IMR-90 (cell line): ENCODE measurements at regions not wholly inside any gene's neighbourhood (a gene's known extent, or its start where the extent isn't known, plus 50 kb on each side); places are given as distances from the start of the nearest gene placed in this dataset.

Experiments
- ATAC-seq: fragments of 200-7000 bp; cut with Tn5 transposase; 2 replicates; pipeline ENCODE4 v1.9.1; 2020; ENCODE audit warnings: low read depth, mild to moderate bottlenecking, moderate library complexity
- BruUV-seq: library from RNA; stranded (reverse); fragments of 400-500 nt; replicated peaks from 2 replicates; lab custom pipeline; 2021; lab: Mats Ljungman, UMichigan
- CTCF ChIA-PET: fragments of 300-600 bp; formaldehyde crosslinking; extraction: SDS; loops from one replicate; lab custom pipeline; 2021; ENCODE audit warnings: antibody characterized with exemption; lab: Yijun Ruan, JAX
- POLR2A ChIA-PET: fragments of 300-600 bp; sonication (Branson Sonifier 250); formaldehyde crosslinking; loops from one replicate; lab custom pipeline; 2022; ENCODE audit warnings: antibody characterized with exemption; ENCODE audit not compliant: unreplicated experiment; lab: Charles Lee
- DNase-seq: peaks from one replicate; pipeline ENCODE4 v3.0.0; 2013
- H2AFZ ChIP-seq: replicated peaks from 2 replicates; pipeline ENCODE3; 2013; ENCODE audit warnings: low read length, mild to moderate bottlenecking; ENCODE audit not compliant: poor library complexity
- H2AK5ac ChIP-seq: 2 replicates; pipeline ENCODE4 v1.6.1; 2013; ENCODE audit warnings: low read depth, low read length, inconsistent platforms
- H2AK9ac ChIP-seq: replicated peaks from 2 replicates; pipeline ENCODE3; 2013; ENCODE audit warnings: mild to moderate bottlenecking, low read depth, low read length, moderate library complexity; ENCODE audit not compliant: poor library complexity
- H2BK120ac ChIP-seq: 2 replicates; pipeline ENCODE4 v1.6.1; 2013; ENCODE audit warnings: low read depth, low read length, inconsistent platforms
- H2BK15ac ChIP-seq: 3 replicates; pipeline ENCODE4 v1.6.1; 2013; ENCODE audit warnings: low read depth, low read length, inconsistent platforms
- H2BK20ac ChIP-seq: 2 replicates; pipeline ENCODE4 v1.6.1; 2013; ENCODE audit warnings: low read depth, mild to moderate bottlenecking, inconsistent platforms, low read length, moderate library complexity
- H2BK5ac ChIP-seq: 2 replicates; pipeline ENCODE4 v1.6.1; 2013; ENCODE audit warnings: mild to moderate bottlenecking, low read depth, low read length, inconsistent platforms; ENCODE audit not compliant: poor library complexity, severe bottlenecking
- H3K14ac ChIP-seq: replicated peaks from 2 replicates; pipeline ENCODE4 v1.6.1; 2013; ENCODE audit warnings: low read depth, low read length, inconsistent platforms
- H3K18ac ChIP-seq: 2 replicates; pipeline ENCODE4 v1.6.1; 2013; ENCODE audit warnings: low read depth, low read length, control low read depth
- H3K23ac ChIP-seq: 2 replicates; pipeline ENCODE4 v1.6.1; 2013; ENCODE audit warnings: low read depth, low read length, inconsistent platforms
- H3K27ac ChIP-seq: 2 replicates; pipeline ENCODE4 v1.5.1; 2013; ENCODE audit warnings: mild to moderate bottlenecking, control low read depth, low read length; ENCODE audit not compliant: insufficient read depth
- H3K27me3 ChIP-seq: 2 replicates; pipeline ENCODE4 v1.6.1; 2013; ENCODE audit warnings: low read length; ENCODE audit not compliant: control insufficient read depth, insufficient read depth
- H3K36me3 ChIP-seq: 2 replicates; pipeline ENCODE4 v1.6.1; 2013; ENCODE audit warnings: low read length, mixed read lengths; ENCODE audit not compliant: control insufficient read depth, insufficient read depth
- H3K4ac ChIP-seq: 2 replicates; pipeline ENCODE4 v1.6.1; 2013; ENCODE audit warnings: low read depth, low read length, inconsistent platforms
- H3K4me1 ChIP-seq: 2 replicates; pipeline ENCODE4 v1.6.1; 2013; ENCODE audit warnings: low read length, mixed read lengths; ENCODE audit not compliant: control insufficient read depth, insufficient read depth
- H3K4me2 ChIP-seq: 2 replicates; pipeline ENCODE4 v1.6.1; 2013; ENCODE audit warnings: low read depth, mild to moderate bottlenecking, control low read depth, low read length, moderate library complexity
- H3K4me3 ChIP-seq: 2 replicates; pipeline ENCODE4 v1.5.1; 2013; ENCODE audit warnings: low read depth, mild to moderate bottlenecking, control low read depth, low read length, moderate library complexity; ENCODE audit not compliant: insufficient read depth
- H3K56ac ChIP-seq: 2 replicates; pipeline ENCODE4 v1.6.1; 2013; ENCODE audit warnings: low read length, inconsistent platforms; ENCODE audit not compliant: insufficient read depth; ENCODE audit errors: extremely low read depth
- H3K79me1 ChIP-seq, 2 experiments: 2 replicates each; pipeline ENCODE4 v1.6.1; 2013; ENCODE audit warnings: low read length in 2 of 2, inconsistent platforms in 1 of 2, low read depth in 1 of 2
- H3K9ac ChIP-seq: 2 replicates; pipeline ENCODE4 v1.6.1; 2013; ENCODE audit warnings: low read depth, low read length, control low read depth
- H3K9me1 ChIP-seq: 2 replicates; pipeline ENCODE4 v1.6.1; 2013; ENCODE audit warnings: low read length, inconsistent platforms; ENCODE audit not compliant: insufficient read depth
- H3K9me3 ChIP-seq: 2 replicates; pipeline ENCODE4 v1.6.1; 2013; ENCODE audit warnings: low read length; ENCODE audit not compliant: control insufficient read depth, insufficient read depth
- H4K20me1 ChIP-seq: 2 replicates; pipeline ENCODE4 v1.6.1; 2013; ENCODE audit warnings: low read length, inconsistent platforms; ENCODE audit not compliant: insufficient read depth
- H4K5ac ChIP-seq: 2 replicates; pipeline ENCODE4 v1.6.1; 2013; ENCODE audit warnings: mild to moderate bottlenecking, low read depth, low read length, control low read depth
- H4K8ac ChIP-seq, 2 experiments: 2 replicates each; pipeline ENCODE4 v1.6.1; 2013; ENCODE audit warnings: low read depth in 2 of 2, low read length in 2 of 2, control low read depth in 1 of 2, inconsistent platforms in 1 of 2
- H4K91ac ChIP-seq: 2 replicates; pipeline ENCODE4 v1.6.1; 2013; ENCODE audit warnings: low read depth, low read length, inconsistent platforms; ENCODE audit not compliant: insufficient read depth
- BHLHE40 ChIP-seq: fragments of 150-350 bp; IDR thresholded peaks from 2 replicates; pipeline ENCODE4 v1.6.1; 2016; ENCODE audit warnings: mild to moderate bottlenecking, low read depth, low read length
- CEBPB ChIP-seq: IDR thresholded peaks from 2 replicates; pipeline ENCODE4 v1.6.1; 2012; ENCODE audit warnings: low read depth, low read length, improper control_type of control experiment
- CHD1 ChIP-seq: IDR thresholded peaks from 2 replicates; pipeline ENCODE4 v1.6.1; 2012; ENCODE audit warnings: low read depth, low read length, improper control_type of control experiment
- ELK1 ChIP-seq: fragments of 150-350 bp; IDR thresholded peaks from 2 replicates; pipeline ENCODE4 v1.6.1; 2016; ENCODE audit warnings: low read depth, mild to moderate bottlenecking, low read length, moderate library complexity, borderline replicate concordance
- FOS ChIP-seq: fragments of 150-350 bp; IDR thresholded peaks from 2 replicates; pipeline ENCODE4 v1.6.1; 2016; ENCODE audit warnings: low read depth, low read length
- MAFK ChIP-seq: IDR thresholded peaks from 2 replicates; pipeline ENCODE4 v1.6.1; 2012; ENCODE audit warnings: low read depth, low read length, improper control_type of control experiment
- MAZ ChIP-seq: IDR thresholded peaks from 2 replicates; pipeline ENCODE4 v1.6.1; 2012; ENCODE audit warnings: low read depth, mild to moderate bottlenecking, low read length, improper control_type of control experiment, moderate library complexity, borderline replicate concordance
- MXI1 ChIP-seq: IDR thresholded peaks from 2 replicates; pipeline ENCODE4 v1.6.1; 2012; ENCODE audit warnings: low read depth, mild to moderate bottlenecking, low read length, moderate library complexity, borderline replicate concordance
- NFE2L2 ChIP-seq: fragments of 150-350 bp; IDR thresholded peaks from 2 replicates; pipeline ENCODE4 v1.6.1; 2016; ENCODE audit warnings: low read depth, mild to moderate bottlenecking, low read length
- POLR2A ChIP-seq: IDR thresholded peaks from 2 replicates; pipeline ENCODE4 v1.6.1; 2012; ENCODE audit warnings: mild to moderate bottlenecking, low read depth, low read length
- RAD21 ChIP-seq: IDR thresholded peaks from 2 replicates; pipeline ENCODE4 v1.6.1; 2012; ENCODE audit warnings: low read length, improper control_type of control experiment
- RCOR1 ChIP-seq: IDR thresholded peaks from 2 replicates; pipeline ENCODE4 v1.6.1; 2012; ENCODE audit warnings: mild to moderate bottlenecking, low read length, improper control_type of control experiment; ENCODE audit not compliant: insufficient replicate concordance
- RFX5 ChIP-seq: IDR thresholded peaks from 2 replicates; pipeline ENCODE4 v1.8.0; 2012; ENCODE audit warnings: low read depth, mild to moderate bottlenecking, low read length, moderate library complexity
- SMC3 ChIP-seq: fragments of 150-350 bp; IDR thresholded peaks from 2 replicates; pipeline ENCODE4 v1.6.1; 2016; ENCODE audit warnings: low read depth, mild to moderate bottlenecking, antibody characterized with exemption, low read length, moderate library complexity
- USF2 ChIP-seq: fragments of 150-350 bp; IDR thresholded peaks from 2 replicates; pipeline ENCODE4 v1.6.1; 2017; ENCODE audit warnings: mild to moderate bottlenecking, antibody characterized with exemption, low read length, low read depth
- WGBS, 2 experiments: methylation state at CpG; one replicate each; pipeline versions ENCODE4 v1.1.5 to v1.1.7; 2013; ENCODE audit warnings: missing lambda C conversion rate in 2 of 2; ENCODE audit not compliant: insufficient read length in 1 of 2; ENCODE audit errors: extremely low coverage in 2 of 2; 5-methylcytosine and 5-hydroxymethylcytosine counted together
- dilution Hi-C: fragments of 300-500 bp; cut with HindIII; formaldehyde crosslinking; loops from one replicate; pipeline ENCODE4 v1.14.3; 2018; ENCODE audit warnings: low sequenced_read_pairs; ENCODE audit not compliant: unreplicated experiment
- in situ Hi-C: fragments of 300-500 bp; cut with MboI; formaldehyde crosslinking; loops from 3 replicates; pipeline ENCODE4 v1.14.3; 2019; ENCODE audit warnings: low sequenced_read_pairs, inconsistent platforms, mixed read lengths
- intact Hi-C: fragments of 100-400 bp; cut with micrococcal nuclease; formaldehyde crosslinking; loops from 2 replicates; pipeline ENCODE4 v1.10.0; 2022
- TF ChIP-seq, protein P1 (sequence below): conservative IDR thresholded peaks from 2 replicates; pipeline ENCODE4 v1.5.1; 2012; ENCODE audit warnings: mild to moderate bottlenecking, low read depth, low read length, improper control_type of control experiment

DNA sequence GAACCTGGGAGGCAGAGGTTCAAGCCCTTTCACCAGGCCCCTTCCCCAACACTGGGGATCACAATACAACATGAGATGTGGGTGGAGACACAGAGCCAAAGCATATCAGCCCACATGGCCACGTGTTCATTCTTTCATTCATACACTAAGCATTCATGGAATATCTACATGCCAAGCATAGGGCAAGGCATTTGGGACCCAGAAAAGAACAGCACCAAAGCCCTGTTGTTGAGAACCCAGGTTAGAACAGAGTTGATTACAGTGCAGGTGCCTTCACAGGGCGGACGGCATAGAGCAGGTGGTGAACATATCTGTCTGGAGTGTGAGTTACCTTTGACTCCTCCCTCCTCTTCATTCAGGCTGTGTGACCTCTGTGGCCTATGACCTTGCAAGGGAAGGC lies 159.4 kb upstream of the GSC start:
- Histone ChIP-seq H3K9ac (no peak overlapping the region), H3K4me3 (no peak overlapping the region), H3K27ac (no peak overlapping the region), H3K56ac (no peak overlapping the region), H3K9me3 (peaks cover 6% of the 10 kb centered on the region), H2AFZ (no peak overlapping the region), H2BK20ac (no peak overlapping the region), H3K9me1 (no peaks in the 10 kb centered on the region), H3K4me1 (no peaks in the 10 kb centered on the region), H3K18ac (no peak overlapping the region), H2BK120ac (no peak overlapping the region), H4K91ac (no peak overlapping the region), H2BK15ac (no peak overlapping the region), H3K4ac (no peak overlapping the region), H3K36me3 (no peaks in the 10 kb centered on the region), H4K8ac (no peak overlapping the region), H4K5ac (no peak overlapping the region), H3K14ac (no peak overlapping the region), H2BK5ac (no peak overlapping the region), H3K27me3 (no peaks in the 10 kb centered on the region; the same call in 1 of the 2 replicates), H3K23ac (no peak overlapping the region), H3K4me2 (no peak overlapping the region), H3K79me1 (no peaks in the 10 kb centered on the region), H2AK9ac (no peak overlapping the region), H2AK5ac (no peak overlapping the region), H4K20me1 (no peaks in the 10 kb centered on the region)
- ATAC-seq (no peak), DNase-seq (no peak)
- in situ Hi-C loops, result no loop called here
- no CpG with 5 or more reads among the region's 3 CpGs for WGBS, 2 experiments
- no TSS peak for BruUV-seq
- dilution Hi-C loops, result no loop called here
- CTCF ChIA-PET, result no interaction called here
- TF ChIP-seq ELK1 (no peak), RFX5 (no peak), POLR2A (no peak), RCOR1 (no peak), USF2 (no peak), NFE2L2 (no peak), SMC3 (no peak), FOS (no peak), MAFK (no peak), MXI1 (no peak), MAZ (no peak), CEBPB (no peak), CHD1 (no peak), BHLHE40 (no peak), RAD21 (no peak)
- TF ChIP-seq, protein P1, sequence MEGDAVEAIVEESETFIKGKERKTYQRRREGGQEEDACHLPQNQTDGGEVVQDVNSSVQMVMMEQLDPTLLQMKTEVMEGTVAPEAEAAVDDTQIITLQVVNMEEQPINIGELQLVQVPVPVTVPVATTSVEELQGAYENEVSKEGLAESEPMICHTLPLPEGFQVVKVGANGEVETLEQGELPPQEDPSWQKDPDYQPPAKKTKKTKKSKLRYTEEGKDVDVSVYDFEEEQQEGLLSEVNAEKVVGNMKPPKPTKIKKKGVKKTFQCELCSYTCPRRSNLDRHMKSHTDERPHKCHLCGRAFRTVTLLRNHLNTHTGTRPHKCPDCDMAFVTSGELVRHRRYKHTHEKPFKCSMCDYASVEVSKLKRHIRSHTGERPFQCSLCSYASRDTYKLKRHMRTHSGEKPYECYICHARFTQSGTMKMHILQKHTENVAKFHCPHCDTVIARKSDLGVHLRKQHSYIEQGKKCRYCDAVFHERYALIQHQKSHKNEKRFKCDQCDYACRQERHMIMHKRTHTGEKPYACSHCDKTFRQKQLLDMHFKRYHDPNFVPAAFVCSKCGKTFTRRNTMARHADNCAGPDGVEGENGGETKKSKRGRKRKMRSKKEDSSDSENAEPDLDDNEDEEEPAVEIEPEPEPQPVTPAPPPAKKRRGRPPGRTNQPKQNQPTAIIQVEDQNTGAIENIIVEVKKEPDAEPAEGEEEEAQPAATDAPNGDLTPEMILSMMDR, result no peak
- POLR2A ChIA-PET, result no interaction called here
- intact Hi-C loops, result no loop called here
